CD8-positive, alpha-beta memory T cell (primary cell): ENCODE measurements at regions not wholly inside any gene's neighbourhood (a gene's known extent, or its start where the extent isn't known, plus 50 kb on each side); places are given as distances from the start of the nearest gene placed in this dataset.
A peak's percentile ranks its signal among the peaks of the same experiment; 100 is the strongest.

Experiments
- CTCF ChIA-PET: fragments of 350-600 bp; sonication (Branson Sonifier 250); formaldehyde crosslinking; loops from one replicate; lab custom pipeline; 2021; ENCODE audit warnings: antibody characterized with exemption; lab: Charles Lee
- POLR2A ChIA-PET: fragments of 350-600 bp; sonication (Branson Sonifier 250); formaldehyde crosslinking; loops from one replicate; lab custom pipeline; 2021; ENCODE audit warnings: antibody characterized with exemption; lab: Charles Lee
- DNase-seq, 5 donors: peaks; one replicate each; pipeline versions ENCODE4 v3.0.0 to v3.0.0-alpha.2; 2020 to 2022; ENCODE audit warnings: mixed read lengths in 1 of 5
- H3K27ac ChIP-seq: one replicate; pipeline ENCODE4 v1.7.0; 2013; ENCODE audit warnings: low read depth, mild to moderate bottlenecking, low read length, moderate library complexity
- H3K27me3 ChIP-seq: 2 replicates; pipeline ENCODE4 v1.7.0; 2013; ENCODE audit warnings: low read length, mild to moderate bottlenecking; ENCODE audit not compliant: insufficient read depth, poor library complexity, severe bottlenecking
- H3K36me3 ChIP-seq: 2 replicates; pipeline ENCODE4 v1.7.0; 2013; ENCODE audit warnings: mild to moderate bottlenecking, low read length, moderate library complexity; ENCODE audit not compliant: insufficient read depth
- H3K4me1 ChIP-seq: 2 replicates; pipeline ENCODE4 v1.7.0; 2013; ENCODE audit warnings: mild to moderate bottlenecking, low read length, moderate library complexity; ENCODE audit not compliant: insufficient read depth
- H3K4me3 ChIP-seq: 2 replicates; pipeline ENCODE4 v1.7.0; 2013; ENCODE audit warnings: mild to moderate bottlenecking, low read length
- H3K9me3 ChIP-seq: 2 replicates; pipeline ENCODE4 v1.7.0; 2013; ENCODE audit warnings: mild to moderate bottlenecking, low read length
- H3K27ac Mint-ChIP-seq, 8 donors: one replicate each; pipeline ENCODE4 v1.8.0; 2020 to 2021; ENCODE audit warnings: mixed read lengths in 8 of 8, mild to moderate bottlenecking in 6 of 8, inconsistent platforms in 3 of 8, moderate library complexity in 3 of 8
- H3K27me3 Mint-ChIP-seq, 2 donors: one replicate each; pipeline ENCODE4 v1.8.0; 2020 to 2021; ENCODE audit warnings: mixed read lengths in 2 of 2, mild to moderate bottlenecking in 1 of 2, moderate library complexity in 1 of 2
- H3K36me3 Mint-ChIP-seq, 3 donors: one replicate each; pipeline ENCODE4 v1.8.0; 2020 to 2021; ENCODE audit warnings: mixed read lengths in 3 of 3, inconsistent platforms in 1 of 3, mild to moderate bottlenecking in 1 of 3
- H3K4me1 Mint-ChIP-seq, 3 donors: one replicate each; pipeline ENCODE4 v1.8.0; 2020 to 2021; ENCODE audit warnings: mixed read lengths in 3 of 3, inconsistent platforms in 1 of 3, mild to moderate bottlenecking in 1 of 3
- H3K4me3 Mint-ChIP-seq, 7 donors: one replicate each; pipeline ENCODE4 v1.8.0; 2020 to 2021; ENCODE audit warnings: mixed read lengths in 7 of 7, mild to moderate bottlenecking in 6 of 7, moderate library complexity in 4 of 7, inconsistent platforms in 2 of 7
- H3K9me3 Mint-ChIP-seq, 5 donors: one replicate each; pipeline ENCODE4 v1.8.0; 2020 to 2022; ENCODE audit warnings: mixed read lengths in 5 of 5, mild to moderate bottlenecking in 3 of 5, moderate library complexity in 2 of 5, inconsistent platforms in 1 of 5

DNA sequence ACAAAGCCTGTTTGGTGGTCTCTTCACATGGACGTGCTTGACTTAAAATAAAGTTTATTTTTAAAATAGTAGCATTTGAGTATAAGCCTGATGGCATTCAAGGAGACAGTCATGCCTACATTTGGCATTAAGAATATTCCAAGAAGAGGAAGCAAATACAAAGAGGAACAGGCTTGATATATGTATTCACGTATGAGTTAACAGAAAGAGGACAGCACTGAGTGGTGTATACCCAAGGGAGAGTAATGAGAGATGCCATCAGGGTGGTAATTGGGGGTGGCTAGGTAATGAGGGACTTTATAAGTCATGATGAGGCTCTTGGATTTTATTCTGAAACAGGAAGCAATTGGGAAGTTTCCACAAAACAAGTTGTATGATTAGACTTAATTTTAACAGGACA lies 363.3 kb downstream of the SEMA3D start:
- Mint-ChIP-seq H3K27me3 (no peaks in the 10 kb centered on the region), H3K36me3 (no peaks in the 10 kb centered on the region)

DNA sequence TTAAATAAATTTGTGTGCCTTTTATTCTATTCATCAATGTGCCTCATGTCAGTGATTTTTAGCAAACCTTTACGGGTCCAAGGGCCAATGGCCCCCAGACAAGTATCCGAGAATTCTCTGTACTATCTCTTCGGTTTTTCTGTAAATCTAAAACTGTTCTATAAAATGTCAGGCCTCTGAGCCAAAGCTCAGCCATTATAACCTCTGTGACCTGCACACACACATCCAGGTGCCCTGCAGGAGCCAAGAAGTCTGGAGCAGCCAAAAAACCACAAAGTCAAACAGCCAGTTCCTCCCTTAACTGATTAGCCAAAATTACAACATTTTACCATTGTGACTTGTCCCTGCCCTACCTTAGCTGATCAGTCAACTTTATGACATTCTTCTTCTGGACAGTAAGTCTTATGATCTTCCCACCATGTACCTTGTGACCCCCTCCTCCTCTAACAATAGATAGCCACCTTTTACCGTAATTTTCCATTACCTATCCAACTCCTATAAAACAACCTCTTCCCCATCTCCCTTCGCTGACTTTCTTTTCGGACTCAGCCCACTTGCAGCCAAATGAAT lies 363.8 kb downstream of the SEMA3D start:
- no peaks in the 10 kb centered on the region for H3K27me3 ChIP-seq
- no peak for DNase-seq
- Mint-ChIP-seq H3K9me3 (peaks cover 3 to 29% (median 12%) of the 10 kb centered on the region in 5 donors), H3K27me3 (no peaks in the 10 kb centered on the region), H3K36me3 (no peaks in the 10 kb centered on the region), H3K27ac (peak overlapping the region in 1 of 8 donors; percentile 9), H3K4me3 (no peak overlapping the region), H3K4me1 (no peaks in the 10 kb centered on the region)
- no peak overlapping the region for H3K4me3 ChIP-seq
- H3K9me3 ChIP-seq = no peaks in the 10 kb centered on the region
- CTCF ChIA-PET = no interaction called here
- H3K27ac ChIP-seq = peak overlapping the region; percentile 7
- H3K4me1 ChIP-seq = no peaks in the 10 kb centered on the region
- no peaks in the 10 kb centered on the region for H3K36me3 ChIP-seq
- POLR2A ChIA-PET = no interaction called here

More for the DNA sequence above, 363.3 kb downstream of the SEMA3D start:
- Mint-ChIP-seq H3K27ac (peak overlapping the region in 1 of 8 donors; percentile 9), H3K4me3 (no peak overlapping the region), H3K4me1 (no peaks in the 10 kb centered on the region), H3K9me3 (peaks cover 3 to 29% (median 12%) of the 10 kb centered on the region in 5 donors)
- Histone ChIP-seq H3K36me3 (no peaks in the 10 kb centered on the region), H3K9me3 (no peaks in the 10 kb centered on the region), H3K27me3 (no peaks in the 10 kb centered on the region), H3K4me1 (no peaks in the 10 kb centered on the region), H3K4me3 (no peak overlapping the region), H3K27ac (peak overlapping the region; percentile 43)
- POLR2A ChIA-PET = no interaction called here
- CTCF ChIA-PET = no interaction called here
- DNase-seq = no peak

DNA sequence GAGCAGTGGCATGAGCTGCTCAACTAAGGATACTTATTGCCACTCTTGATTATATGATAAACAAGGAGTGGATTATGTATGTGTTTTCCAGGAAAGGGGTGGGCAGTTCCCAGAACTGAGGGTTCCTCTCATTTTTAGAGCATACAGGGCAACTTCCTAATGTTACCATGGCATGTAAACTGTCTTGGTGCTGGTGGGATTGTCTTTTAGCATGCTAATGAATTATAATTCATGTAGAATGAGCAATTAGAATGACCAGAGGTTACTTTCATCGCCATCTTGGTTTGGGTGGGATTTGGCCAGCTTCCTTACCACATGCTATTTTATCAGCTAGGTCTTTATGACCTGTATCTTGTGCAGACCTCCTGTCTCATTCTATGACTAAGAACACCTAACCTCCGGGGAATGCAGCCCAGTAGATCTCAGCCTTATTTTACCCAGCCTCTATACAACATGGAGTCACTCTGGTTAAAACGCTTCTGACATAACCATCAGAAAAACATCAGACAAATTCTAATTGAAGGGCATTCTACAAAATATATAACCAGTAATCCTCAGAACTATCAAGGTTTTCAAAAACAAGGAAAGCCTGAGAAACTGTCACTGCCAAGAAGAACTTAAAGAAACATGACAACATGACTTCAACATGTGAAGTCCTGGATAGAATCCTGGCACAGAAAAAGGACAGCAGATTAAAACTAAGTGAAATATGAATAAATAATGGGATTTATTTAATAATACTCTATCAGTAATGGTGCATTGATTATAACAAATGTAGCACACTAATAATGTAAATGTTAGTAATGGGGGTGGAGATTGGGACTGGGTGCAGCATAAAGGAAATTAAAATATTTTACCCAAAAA lies 365.0 kb downstream of the SEMA3D start:
- Mint-ChIP-seq H3K9me3 (peaks cover 3 to 29% (median 16%) of the 10 kb centered on the region in 5 donors), H3K4me3 (no peak overlapping the region), H3K27me3 (peaks cover 0 to 1% of the 10 kb centered on the region in 2 donors), H3K36me3 (no peaks in the 10 kb centered on the region), H3K27ac (no peak overlapping the region), H3K4me1 (no peaks in the 10 kb centered on the region)
- Histone ChIP-seq H3K27me3 (no peaks in the 10 kb centered on the region), H3K4me1 (no peaks in the 10 kb centered on the region), H3K9me3 (no peaks in the 10 kb centered on the region), H3K4me3 (no peak overlapping the region), H3K36me3 (no peaks in the 10 kb centered on the region), H3K27ac (no peak overlapping the region)
- ChIA-PET POLR2A (no interaction called here), CTCF (no interaction called here)
- DNase-seq = no peak

DNA sequence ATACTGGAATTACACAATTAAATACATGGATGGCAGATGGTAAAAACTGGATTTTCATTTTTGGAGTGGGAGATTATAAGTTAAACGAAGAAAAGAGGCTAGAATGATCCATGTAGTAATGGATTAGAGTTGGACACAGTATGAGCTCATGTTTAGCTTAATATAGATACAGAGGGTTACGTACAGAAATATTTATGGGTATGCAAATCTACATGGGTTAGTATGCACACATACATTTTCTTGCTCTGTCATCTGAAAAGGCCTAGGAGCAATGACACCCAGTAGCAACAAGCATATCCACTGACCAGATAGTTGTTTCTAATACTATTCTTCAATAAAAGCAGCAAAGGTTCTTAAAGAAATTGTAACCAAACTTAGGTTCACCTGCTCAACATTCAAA lies 366.4 kb downstream of the SEMA3D start:
- Histone ChIP-seq H3K27ac (no peak overlapping the region), H3K36me3 (no peaks in the 10 kb centered on the region), H3K9me3 (no peaks in the 10 kb centered on the region), H3K27me3 (no peaks in the 10 kb centered on the region), H3K4me3 (no peak overlapping the region), H3K4me1 (no peaks in the 10 kb centered on the region)
- Mint-ChIP-seq H3K9me3 (peaks cover 0 to 28% (median 16%) of the 10 kb centered on the region in 5 donors), H3K27ac (no peak overlapping the region), H3K4me1 (no peaks in the 10 kb centered on the region), H3K27me3 (peaks cover 0 to 1% of the 10 kb centered on the region in 2 donors), H3K4me3 (no peak overlapping the region), H3K36me3 (no peaks in the 10 kb centered on the region)
- POLR2A ChIA-PET = no interaction called here
- no peak for DNase-seq
- CTCF ChIA-PET = no interaction called here

DNA sequence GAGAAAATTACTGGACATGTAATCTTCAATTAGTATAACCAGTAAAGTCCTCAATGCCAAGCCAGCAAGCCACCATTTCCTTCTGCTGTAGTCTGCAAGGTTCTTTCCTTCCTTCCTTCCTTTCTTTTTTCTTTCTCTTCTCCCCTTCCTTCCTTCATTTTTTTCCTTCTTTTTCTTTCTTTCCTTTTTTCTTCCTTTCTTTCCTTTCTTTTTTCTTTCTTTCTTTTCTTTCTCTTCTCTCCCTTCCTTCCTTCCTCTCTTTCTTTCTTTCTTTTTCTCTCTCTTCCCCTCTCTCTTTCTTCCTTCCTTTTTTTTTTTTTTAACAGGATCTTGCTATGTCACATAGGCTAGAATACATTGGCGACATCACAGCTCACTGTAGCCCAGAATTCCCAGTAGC lies 369.8 kb downstream of the SEMA3D start:
- ChIA-PET CTCF (no interaction called here), POLR2A (no interaction called here)
- no peaks in the 10 kb centered on the region for H3K27me3 ChIP-seq
- peaks cover 0 to 18% (median 7%) of the 10 kb centered on the region in 5 donors for H3K9me3 Mint-ChIP-seq
- H3K36me3 Mint-ChIP-seq = no peaks in the 10 kb centered on the region
- H3K27ac Mint-ChIP-seq = no peak overlapping the region
- no peak overlapping the region for H3K27ac ChIP-seq
- no peaks in the 10 kb centered on the region for H3K4me1 Mint-ChIP-seq
- no peaks in the 10 kb centered on the region for H3K4me1 ChIP-seq
- no peaks in the 10 kb centered on the region for H3K36me3 ChIP-seq
- no peak overlapping the region for H3K4me3 ChIP-seq
- no peak overlapping the region for H3K4me3 Mint-ChIP-seq
- DNase-seq = no peak
- peaks cover 0 to 1% of the 10 kb centered on the region in 2 donors for H3K27me3 Mint-ChIP-seq
- no peaks in the 10 kb centered on the region for H3K9me3 ChIP-seq

DNA sequence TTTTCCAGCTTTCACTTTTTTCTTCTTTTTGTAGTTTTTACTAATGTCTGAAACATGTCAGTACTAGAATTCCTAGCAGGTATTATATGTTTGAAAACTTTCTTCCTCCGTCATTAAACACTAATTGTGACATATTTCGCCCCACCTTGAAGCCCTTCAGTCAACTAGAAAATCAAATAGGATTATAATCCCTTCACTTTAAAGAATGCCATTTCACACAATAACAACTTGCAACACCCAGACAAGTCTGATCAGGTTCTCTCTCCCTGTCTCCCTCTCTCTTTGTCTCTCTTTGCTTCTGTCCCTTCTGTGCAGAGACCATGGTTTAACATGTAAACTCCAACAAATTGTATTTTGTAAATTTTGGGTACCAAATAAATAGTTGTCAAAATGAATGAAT lies 373.5 kb downstream of the SEMA3D start:
- peaks cover 0 to 24% (median 8%) of the 10 kb centered on the region in 5 donors for H3K9me3 Mint-ChIP-seq
- H3K4me1 ChIP-seq = no peaks in the 10 kb centered on the region
- H3K27me3 ChIP-seq = no peaks in the 10 kb centered on the region
- no peak overlapping the region for H3K4me3 ChIP-seq
- H3K27ac Mint-ChIP-seq = no peak overlapping the region
- H3K9me3 ChIP-seq = no peaks in the 10 kb centered on the region
- no peak for DNase-seq
- ChIA-PET POLR2A (no interaction called here), CTCF (no interaction called here)
- no peaks in the 10 kb centered on the region for H3K4me1 Mint-ChIP-seq
- no peak overlapping the region for H3K27ac ChIP-seq
- no peaks in the 10 kb centered on the region for H3K36me3 Mint-ChIP-seq
- no peaks in the 10 kb centered on the region for H3K36me3 ChIP-seq
- peaks cover 0 to 1% of the 10 kb centered on the region in 2 donors for H3K27me3 Mint-ChIP-seq
- no peak overlapping the region for H3K4me3 Mint-ChIP-seq

DNA sequence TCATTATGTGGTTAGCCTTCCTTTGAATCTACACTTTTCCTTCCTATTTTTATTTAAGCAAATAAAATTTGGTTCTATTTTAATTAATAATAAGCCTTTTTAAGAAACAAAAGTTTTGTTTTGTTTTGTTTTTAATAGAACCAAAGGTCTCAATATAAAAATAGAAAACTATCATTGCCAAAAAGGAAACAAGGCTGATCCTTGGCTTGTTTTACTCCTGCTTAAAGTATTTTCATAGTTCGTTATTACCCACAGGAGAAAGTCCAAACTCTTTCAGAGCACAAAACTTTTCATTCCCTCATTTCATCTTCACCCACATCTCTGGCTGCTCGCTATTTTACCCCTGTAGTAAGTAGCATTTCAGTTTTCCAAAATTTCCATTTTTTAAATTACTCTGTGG lies 374.8 kb downstream of the SEMA3D start:
- no peaks in the 10 kb centered on the region for H3K36me3 Mint-ChIP-seq

DNA sequence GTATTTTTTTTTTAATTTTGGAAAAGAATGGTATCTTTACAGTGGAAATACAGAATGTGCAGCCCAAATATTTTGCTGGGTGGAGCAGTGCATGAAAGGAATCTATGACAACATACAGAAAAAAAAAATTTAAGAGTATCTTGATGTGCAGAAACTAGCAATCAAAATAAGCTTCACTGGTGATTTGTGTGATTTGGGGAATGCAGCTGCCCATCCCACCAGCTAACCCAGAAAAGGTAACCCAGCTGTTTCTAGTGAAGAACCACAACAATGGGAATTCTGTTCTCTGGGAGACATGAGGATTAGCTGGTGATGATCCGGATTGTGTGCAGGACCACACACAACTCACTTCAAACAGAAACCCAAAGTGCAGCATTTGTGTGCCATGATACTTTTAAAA lies 375.5 kb downstream of the SEMA3D start:
- Mint-ChIP-seq H3K36me3 (no peaks in the 10 kb centered on the region), H3K27me3 (no peaks in the 10 kb centered on the region), H3K27ac (no peak overlapping the region), H3K4me3 (no peak overlapping the region), H3K9me3 (peaks cover 2 to 27% (median 12%) of the 10 kb centered on the region in 5 donors), H3K4me1 (no peaks in the 10 kb centered on the region)
- no peaks in the 10 kb centered on the region for H3K4me1 ChIP-seq
- no peak overlapping the region for H3K27ac ChIP-seq
- no peaks in the 10 kb centered on the region for H3K27me3 ChIP-seq
- POLR2A ChIA-PET = no interaction called here
- no peak overlapping the region for H3K4me3 ChIP-seq
- H3K36me3 ChIP-seq = no peaks in the 10 kb centered on the region
- CTCF ChIA-PET = no interaction called here
- no peak for DNase-seq
- no peaks in the 10 kb centered on the region for H3K9me3 ChIP-seq

More for the DNA sequence above, 374.8 kb downstream of the SEMA3D start:
- peaks cover 1 to 25% (median 10%) of the 10 kb centered on the region in 5 donors for H3K9me3 Mint-ChIP-seq
- no peak for DNase-seq
- Histone ChIP-seq H3K27ac (no peak overlapping the region), H3K4me3 (no peak overlapping the region), H3K36me3 (no peaks in the 10 kb centered on the region), H3K27me3 (no peaks in the 10 kb centered on the region), H3K9me3 (no peaks in the 10 kb centered on the region), H3K4me1 (no peaks in the 10 kb centered on the region)
- no peak overlapping the region for H3K4me3 Mint-ChIP-seq
- H3K27ac Mint-ChIP-seq = no peak overlapping the region
- CTCF ChIA-PET = no interaction called here
- POLR2A ChIA-PET = no interaction called here
- no peaks in the 10 kb centered on the region for H3K4me1 Mint-ChIP-seq
- peaks cover 0 to 1% of the 10 kb centered on the region in 2 donors for H3K27me3 Mint-ChIP-seq
